GM04504 (cell line): ENCODE measurements at regions not wholly inside any gene's neighbourhood (a gene's known extent, or its start where the extent isn't known, plus 50 kb on each side); places are given as distances from the start of the nearest gene placed in this dataset.

Experiments
- DNase-seq: peaks from one replicate; pipeline ENCODE4 v3.0.0-alpha.2; 2012; ENCODE audit warnings: low read depth

- no peak for DNase-seq
Observed at GRCh38 chr3:104632947-104633346, 733.8 kb upstream of the ALCAM start.

- no peak for DNase-seq
Observed at GRCh38 chr3:104635872-104636580, 730.7 kb upstream of the ALCAM start.

- no peak for DNase-seq
Observed at GRCh38 chr3:104642827-104643226, 723.9 kb upstream of the ALCAM start.

GRCh38 chr3:104646196-104646595 lies 720.5 kb upstream of the ALCAM start:
- DNase-seq: no peak

GRCh38 chr3:104648823-104649222 lies 717.9 kb upstream of the ALCAM start:
- no peak for DNase-seq

- no peak for DNase-seq
Observed at GRCh38 chr3:104669083-104669482, 697.6 kb upstream of the ALCAM start.

GRCh38 chr3:104672331-104672730 lies 694.4 kb upstream of the ALCAM start:
- no peak for DNase-seq

- no peak for DNase-seq
Observed at GRCh38 chr3:104673981-104674380, 692.7 kb upstream of the ALCAM start.

- no peak for DNase-seq
Observed at GRCh38 chr3:104676241-104676640, 690.5 kb upstream of the ALCAM start.

- no peak for DNase-seq
Observed at GRCh38 chr3:104677932-104678331, 688.8 kb upstream of the ALCAM start.

- no peak for DNase-seq
Observed at GRCh38 chr3:104685492-104685891, 681.2 kb upstream of the ALCAM start.

- DNase-seq: no peak
Observed at GRCh38 chr3:104687362-104687761, 679.3 kb upstream of the ALCAM start.

- no peak for DNase-seq
Observed at GRCh38 chr3:104696470-104696869, 670.2 kb upstream of the ALCAM start.

GRCh38 chr3:104711406-104711805 lies 655.3 kb upstream of the ALCAM start:
- no peak for DNase-seq

GRCh38 chr3:104715972-104716371 lies 650.7 kb upstream of the ALCAM start:
- DNase-seq: no peak

GRCh38 chr3:104717828-104718196 lies 648.9 kb upstream of the ALCAM start:
- no peak for DNase-seq

- no peak for DNase-seq
Observed at GRCh38 chr3:104723000-104723399, 643.7 kb upstream of the ALCAM start.

GRCh38 chr3:104731074-104731473 lies 635.6 kb upstream of the ALCAM start:
- no peak for DNase-seq

GRCh38 chr3:104734627-104735026 lies 632.1 kb upstream of the ALCAM start:
- DNase-seq: no peak

GRCh38 chr3:104735691-104736090 lies 631.0 kb upstream of the ALCAM start:
- DNase-seq: no peak

GRCh38 chr3:104738271-104738670 lies 628.4 kb upstream of the ALCAM start:
- no peak for DNase-seq

- no peak for DNase-seq
Observed at GRCh38 chr3:104740874-104741379, 625.8 kb upstream of the ALCAM start.

GRCh38 chr3:104742044-104742443 lies 624.7 kb upstream of the ALCAM start:
- DNase-seq: no peak

GRCh38 chr3:104745313-104745712 lies 621.4 kb upstream of the ALCAM start:
- no peak for DNase-seq
